T-helper 2 cell treated with Interferon-gamma antibody and Interleukin-4, amounts not matched to agents 100 ng/mL and 5 ng/mL, for 36 hours (primary cell): ENCODE measurements at regions not wholly inside any gene's neighbourhood (a gene's known extent, or its start where the extent isn't known, plus 50 kb on each side); places are given as distances from the start of the nearest gene placed in this dataset.
"Not testable (repeated sequence)": the region's sequence is repeated elsewhere in the genome, so short reads cannot be mapped to it uniquely, and the experiment has no call there.

Source experiments
- intact Hi-C: fragments of 100-400 bp; cut with micrococcal nuclease; formaldehyde crosslinking; loops from one replicate; pipeline ENCODE4 v1.15.1; 2023

DNA sequence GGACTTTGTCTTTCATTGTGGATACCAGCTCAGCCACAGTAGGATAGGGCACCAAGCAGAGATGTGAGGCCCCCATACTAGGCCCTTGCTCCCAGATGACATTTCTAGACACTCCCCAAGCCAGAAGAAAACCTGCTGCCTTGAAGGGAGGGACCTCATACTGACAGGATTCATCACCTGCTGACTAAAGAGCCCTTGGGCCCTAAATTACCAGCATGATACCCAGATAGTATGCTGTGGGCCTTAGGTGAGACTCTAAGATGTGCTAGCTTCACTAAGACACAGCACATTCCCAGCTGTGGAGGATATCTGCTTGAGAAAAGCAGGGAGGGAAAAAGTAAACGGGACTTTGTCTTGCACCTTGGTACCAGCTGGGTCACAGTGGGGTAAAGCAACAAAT, 324.0 kb downstream of the TBL1XR1 start:
- intact Hi-C loops = loop anchor here (5.0 kb wide), 1 partner anchor 1444 kb away; no protein-coding TSS in a partner anchor

DNA sequence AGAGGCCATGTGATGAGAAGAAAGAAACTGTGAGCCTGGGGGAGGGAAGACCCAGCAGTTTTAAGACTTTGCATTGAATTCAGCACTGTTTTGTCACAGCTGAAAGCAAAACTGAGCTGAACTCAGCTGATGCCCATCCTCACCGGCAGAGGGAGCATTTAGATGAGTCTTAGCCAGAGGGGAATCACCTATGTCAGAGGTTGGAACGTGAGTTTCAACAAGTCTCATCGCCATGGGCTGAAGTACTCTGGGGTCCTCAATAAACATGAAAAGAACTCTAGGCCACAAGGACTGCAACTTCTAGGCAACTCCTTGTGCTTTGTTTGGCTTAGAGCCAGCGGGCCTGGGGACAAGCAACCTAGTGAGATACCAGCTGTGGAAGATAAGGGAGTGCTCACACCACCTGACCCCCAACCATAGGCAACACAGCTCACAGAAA, 324.5 kb downstream of the TBL1XR1 start:
- intact Hi-C loops = loop anchor here (1.0 to 5.0 kb wide), 3 partner anchors 67 to 1513 kb away; no protein-coding TSS in a partner anchor

DNA sequence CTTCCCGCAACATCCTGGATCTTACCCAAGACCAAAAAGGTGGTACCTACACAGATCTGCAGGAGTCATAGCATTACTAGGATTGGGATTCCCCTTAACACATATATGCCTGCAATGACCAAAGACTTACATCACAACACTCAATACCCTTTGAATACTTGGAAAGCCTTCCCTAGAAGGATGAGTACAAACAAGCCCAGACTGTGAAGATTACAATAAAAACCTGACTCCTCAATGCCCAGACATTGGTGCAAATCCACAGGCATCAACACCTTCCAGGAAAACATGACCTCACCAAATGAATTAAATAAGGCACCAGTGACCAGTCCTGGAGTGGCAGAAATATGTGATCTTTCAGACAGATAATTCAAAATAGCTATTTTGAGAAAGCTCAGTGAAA, 326.8 kb downstream of the TBL1XR1 start:
- intact Hi-C loops = loop anchor here (5.0 kb wide), 1 partner anchor 1447 kb away; no protein-coding TSS in a partner anchor

- intact Hi-C loops = no loop called here
Measured at GRCh38 chr3:176867681-176868663, 329.3 kb downstream of the TBL1XR1 start.

DNA sequence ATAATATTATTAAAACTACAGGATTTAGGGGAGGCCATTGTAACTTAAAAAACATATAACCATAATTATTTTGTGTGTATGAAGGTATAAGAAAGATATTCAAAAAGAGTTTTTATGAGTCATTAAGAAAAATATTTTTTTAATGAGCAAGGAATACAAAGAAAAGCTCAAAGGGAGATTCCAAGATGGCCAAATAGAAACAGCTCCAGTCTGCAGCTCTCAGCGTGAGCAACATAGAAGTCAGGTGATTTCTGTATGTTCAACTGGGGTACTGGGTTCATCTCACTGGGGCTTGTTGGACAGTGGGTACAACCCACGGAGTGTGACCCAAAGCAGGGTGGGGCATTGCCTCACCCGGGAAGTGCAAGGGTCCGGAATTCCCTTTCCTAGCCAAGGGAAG, 336.1 kb downstream of the TBL1XR1 start:
- intact Hi-C loops = no loop called here

DNA sequence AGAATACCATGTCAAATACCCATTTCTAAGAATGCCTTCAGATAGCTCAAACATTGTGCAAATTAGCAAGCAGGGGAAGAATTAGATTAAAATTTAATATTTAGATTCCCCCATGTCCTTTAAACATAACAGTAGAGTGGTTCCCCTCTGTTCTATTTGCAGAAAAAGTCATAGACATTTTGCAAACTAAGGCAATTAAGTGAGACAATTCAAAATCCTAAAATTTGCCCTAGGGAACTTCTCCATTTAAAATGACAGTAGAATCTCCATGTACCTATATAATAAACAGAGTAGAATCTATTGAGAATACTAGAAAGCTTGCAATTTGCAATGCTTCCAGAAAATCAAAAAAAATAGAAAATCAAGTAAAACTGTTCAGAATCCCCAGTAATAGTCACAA, 340.6 kb downstream of the TBL1XR1 start:
- intact Hi-C loops = no loop called here

GRCh38 chr3:176855901-176856486, 341.3 kb downstream of the TBL1XR1 start:
- intact Hi-C loops = no loop called here

GRCh38 chr3:176855213-176855612, 342.1 kb downstream of the TBL1XR1 start:
- intact Hi-C loops = no loop called here

DNA sequence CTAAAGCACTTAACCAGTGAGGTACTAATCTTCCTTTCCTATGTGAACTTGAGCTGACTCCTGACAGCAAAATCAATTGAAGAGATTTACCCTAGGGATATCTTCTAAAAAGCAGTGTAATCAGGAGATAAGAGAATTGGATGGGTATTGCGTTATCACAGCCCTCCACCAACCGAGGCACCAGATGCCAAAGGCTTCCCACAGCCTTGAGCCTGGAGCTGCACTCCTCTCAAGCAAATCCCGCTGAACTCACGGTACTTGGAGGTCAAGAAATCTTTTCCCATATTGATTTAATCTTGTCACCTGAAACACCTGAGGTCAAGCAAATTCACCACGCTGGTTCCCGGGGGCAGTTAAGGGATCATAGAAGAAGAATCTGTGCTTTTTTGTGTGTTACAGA, 346.8 kb downstream of the TBL1XR1 start:
- intact Hi-C loops = no loop called here

GRCh38 chr3:176848431-176849214, 348.7 kb downstream of the TBL1XR1 start:
- intact Hi-C loops = no loop called here

GRCh38 chr3:176842914-176843313, 354.4 kb downstream of the TBL1XR1 start:
- intact Hi-C loops = no loop called here

DNA sequence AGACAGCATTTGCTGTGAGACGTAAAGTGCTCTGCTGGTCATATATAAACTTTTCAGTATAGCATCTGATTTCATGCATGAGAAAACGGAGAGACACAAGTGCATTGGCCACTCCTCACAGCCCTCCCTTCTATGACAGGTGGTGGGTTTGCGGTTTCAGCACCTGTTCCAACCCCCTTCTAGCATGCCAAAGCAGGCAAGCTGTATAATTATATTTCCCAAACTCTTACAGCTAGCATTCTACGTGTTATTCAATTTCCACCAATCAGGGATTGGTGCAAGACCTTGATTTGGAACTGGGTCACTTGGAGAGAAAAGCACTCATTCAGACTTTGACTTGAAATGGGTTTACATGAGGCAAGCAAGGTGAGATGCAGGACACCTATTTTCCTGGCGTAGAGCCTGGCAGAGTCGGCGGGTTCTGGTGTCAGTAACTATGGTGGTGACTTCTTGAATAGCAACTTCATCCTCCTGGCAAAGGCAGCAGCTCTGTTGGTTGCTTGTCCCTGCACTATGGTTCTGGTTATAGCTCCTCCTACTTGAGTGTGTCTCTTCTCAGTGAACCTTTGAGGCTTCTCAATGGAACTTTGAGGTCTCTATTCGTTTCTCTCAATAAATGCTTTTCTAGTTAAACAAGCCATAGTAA, 356.5 kb downstream of the TBL1XR1 start:
- intact Hi-C loops = no loop called here

DNA sequence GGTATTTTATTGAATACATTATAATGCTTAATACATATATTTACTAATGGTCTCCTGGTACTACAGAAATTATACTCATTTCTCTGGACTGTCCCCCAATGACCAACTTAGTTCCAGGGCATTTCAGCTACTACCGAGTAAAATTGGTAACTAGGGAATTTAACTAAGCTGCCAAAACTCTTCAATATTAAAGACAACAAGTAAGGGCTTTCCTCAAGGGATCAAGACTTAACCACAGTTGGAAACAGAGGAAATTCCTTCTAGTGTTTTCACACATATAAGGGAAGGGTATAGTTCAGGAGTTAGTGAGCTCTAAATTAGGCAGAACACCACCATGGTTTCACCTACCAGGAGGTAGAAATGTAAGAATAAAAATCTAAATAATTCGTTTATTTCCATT, 357.4 kb downstream of the TBL1XR1 start:
- intact Hi-C loops = no loop called here

DNA sequence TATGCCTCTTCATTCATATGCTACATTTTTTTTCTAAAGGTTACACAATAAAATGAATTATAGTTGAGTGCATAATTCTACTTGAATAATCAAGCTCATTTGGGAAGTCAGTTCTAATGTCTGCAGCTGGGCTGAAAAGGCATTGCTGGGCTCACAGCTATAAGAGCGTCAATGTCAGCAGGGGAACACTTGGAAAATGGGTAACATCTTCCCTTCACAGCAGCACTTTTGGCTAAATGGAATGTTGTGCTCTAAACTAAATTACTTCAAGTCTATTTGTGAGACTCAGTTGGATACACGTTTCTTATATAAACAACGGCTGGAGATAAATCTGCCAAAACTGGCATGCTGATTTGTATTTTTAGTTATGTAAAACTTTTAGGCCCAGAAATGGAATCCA, 357.8 kb downstream of the TBL1XR1 start:
- intact Hi-C loops = no loop called here

- intact Hi-C loops = not testable (repeated sequence)
Measured at GRCh38 chr3:176827244-176827643, 370.0 kb downstream of the TBL1XR1 start.

DNA sequence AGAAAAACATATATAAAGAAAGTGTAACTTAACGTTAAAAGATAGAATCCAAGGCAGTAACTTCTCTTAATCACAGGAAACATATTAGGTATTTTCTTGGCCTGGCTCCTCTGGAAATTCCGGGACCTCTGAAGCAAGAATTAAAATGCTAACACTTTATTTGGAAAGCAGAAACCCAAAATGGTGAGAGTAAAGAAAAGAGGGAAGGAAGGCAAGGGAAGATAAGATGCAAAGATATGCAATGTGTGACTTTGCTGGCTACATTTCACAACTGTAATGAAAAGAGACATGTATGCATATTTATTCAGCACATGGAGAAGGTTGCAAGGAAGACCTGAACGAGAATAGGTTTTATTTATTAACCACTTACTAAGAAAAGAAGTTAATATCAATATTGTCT, 372.5 kb downstream of the TBL1XR1 start:
- intact Hi-C loops = no loop called here

GRCh38 chr3:176820764-176821163, 376.5 kb downstream of the TBL1XR1 start:
- intact Hi-C loops = no loop called here

DNA sequence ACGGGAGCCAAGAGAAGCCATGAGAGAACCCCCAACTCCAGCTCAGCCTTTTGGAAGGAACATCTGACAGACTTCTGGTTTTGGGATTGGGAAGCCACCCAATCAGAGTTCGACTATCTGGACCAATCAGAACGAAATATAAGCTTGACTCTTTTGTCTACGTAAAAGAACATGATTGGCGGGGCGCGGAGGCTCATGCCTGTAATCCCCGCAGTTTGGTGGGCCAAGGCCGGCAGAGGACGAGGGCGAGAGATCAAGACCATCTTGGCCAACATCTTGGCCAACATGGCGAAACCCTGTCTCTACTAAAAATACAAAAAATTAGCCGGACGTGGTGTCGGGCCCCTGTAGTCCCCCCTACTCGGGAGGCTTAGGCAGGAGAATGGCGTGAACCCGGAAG, 380.3 kb downstream of the TBL1XR1 start:
- intact Hi-C loops = no loop called here

GRCh38 chr3:176814285-176814684, 383.0 kb downstream of the TBL1XR1 start:
- intact Hi-C loops = no loop called here

DNA sequence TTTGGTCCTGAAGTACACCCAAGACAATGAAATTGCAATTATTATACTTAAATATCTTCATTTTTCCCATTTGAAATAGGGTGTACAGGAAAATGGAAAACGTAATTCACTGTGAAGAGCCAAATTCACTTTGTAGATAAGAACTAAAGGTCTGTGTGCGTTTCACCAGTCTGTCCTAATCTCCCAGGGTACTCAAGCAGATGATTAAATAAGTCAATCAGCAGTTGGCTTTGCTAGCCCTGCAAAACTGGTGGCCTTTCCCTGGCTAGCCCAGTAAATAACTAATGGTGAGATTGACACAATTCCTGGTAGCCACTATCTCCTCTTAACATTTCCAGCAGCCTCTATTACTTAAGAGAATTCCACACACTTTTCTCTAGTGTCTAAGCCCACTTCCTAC, 389.3 kb downstream of the TBL1XR1 start:
- intact Hi-C loops = no loop called here

DNA sequence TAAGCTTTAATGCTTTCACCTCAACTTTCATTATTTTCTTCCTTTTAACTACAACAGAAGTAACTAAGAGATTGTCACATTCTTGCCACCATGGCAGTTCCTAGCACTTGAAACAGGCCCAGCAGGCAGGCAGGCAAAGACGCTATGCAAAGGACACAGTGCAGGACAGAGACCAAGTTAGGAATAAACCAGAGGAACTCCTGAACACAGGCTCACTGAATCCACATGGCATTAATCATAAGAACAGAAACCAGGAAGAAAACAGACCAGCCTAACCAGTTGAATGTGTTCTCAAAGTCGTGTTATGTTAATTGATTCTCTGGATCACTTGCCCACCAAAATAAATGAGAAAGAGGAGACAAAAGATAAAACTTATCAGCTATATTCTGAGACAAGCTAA, 397.6 kb downstream of the TBL1XR1 start:
- intact Hi-C loops = no loop called here
